Liver (tissue), 8 donors: ENCODE measurements at regions not wholly inside any gene's neighbourhood (a gene's known extent, or its start where the extent isn't known, plus 50 kb on each side); places are given as distances from the start of the nearest gene placed in this dataset.

Experiments used
- DNase-seq: peaks from one replicate; pipeline ENCODE4 v3.0.0-alpha.2; 2017; ENCODE audit warnings: low spot score
- H3K27ac ChIP-seq, 2 donors: one replicate each; pipeline ENCODE4 v1.7.0; 2013; ENCODE audit warnings: inconsistent platforms in 2 of 2, low read length in 2 of 2, control low read depth in 1 of 2, low read depth in 1 of 2, mild to moderate bottlenecking in 1 of 2
- H3K27me3 ChIP-seq, 4 donors: one replicate each; pipeline versions ENCODE4 v1.6.1 to v1.7.0; 2013; ENCODE audit warnings: low read length in 3 of 4, inconsistent platforms in 1 of 4, mild to moderate bottlenecking in 1 of 4, moderate library complexity in 1 of 4; ENCODE audit not compliant: control insufficient read depth in 4 of 4, insufficient read depth in 4 of 4
- H3K36me3 ChIP-seq, 4 donors: one replicate each; pipeline versions ENCODE4 v1.6.1 to v1.7.0; 2013; ENCODE audit warnings: low read length in 3 of 4, mild to moderate bottlenecking in 3 of 4, low read depth in 1 of 4, moderate library complexity in 1 of 4; ENCODE audit not compliant: control insufficient read depth in 4 of 4, insufficient read depth in 3 of 4
- H3K4me1 ChIP-seq, 4 donors: one replicate each; pipeline versions ENCODE4 v1.6.1 to v1.7.0; 2013; ENCODE audit warnings: low read length in 3 of 4, mild to moderate bottlenecking in 3 of 4, moderate library complexity in 1 of 4; ENCODE audit not compliant: control insufficient read depth in 4 of 4, insufficient read depth in 4 of 4
- H3K4me3 ChIP-seq, 3 donors: one replicate each; pipeline versions ENCODE4 v1.6.1 to v1.7.0; 2013; ENCODE audit warnings: low read length in 3 of 3, control low read depth in 1 of 3, low read depth in 1 of 3, mild to moderate bottlenecking in 1 of 3
- H3K9ac ChIP-seq, 2 donors: one replicate each; pipeline ENCODE4 v1.7.0; 2013; ENCODE audit warnings: low read length in 2 of 2, mild to moderate bottlenecking in 2 of 2, moderate library complexity in 2 of 2, control low read depth in 1 of 2, low read depth in 1 of 2
- H3K9me3 ChIP-seq, 4 donors: one replicate each; pipeline versions ENCODE4 v1.6.1 to v1.7.0; 2013; ENCODE audit warnings: low read length in 3 of 4; ENCODE audit not compliant: control insufficient read depth in 4 of 4
- ATF3 ChIP-seq: IDR thresholded peaks from 2 replicates; pipeline ENCODE4 v1.6.1; 2016; ENCODE audit warnings: antibody characterized with exemption
- CTCF ChIP-seq: fragments of 150-350 bp; IDR thresholded peaks from 2 replicates; pipeline ENCODE4 v1.5.1; 2017; ENCODE audit warnings: improper control_type of control experiment, low read depth, low read length; ENCODE audit not compliant: missing input control
- EGR1 ChIP-seq, 2 donors: IDR thresholded peaks; 2 replicates each; pipeline ENCODE4 v1.6.1; 2016 to 2018; ENCODE audit warnings: antibody characterized with exemption in 2 of 2, low read depth in 2 of 2
- FOXA1 ChIP-seq: IDR thresholded peaks from 2 replicates; pipeline ENCODE4 v1.6.1; 2016; ENCODE audit warnings: antibody characterized with exemption
- FOXA2 ChIP-seq: IDR thresholded peaks from 2 replicates; pipeline ENCODE4 v1.6.1; 2016; ENCODE audit warnings: antibody characterized with exemption
- GABPA ChIP-seq, 2 donors: IDR thresholded peaks in 1 of 2; conservative IDR thresholded peaks in 1 of 2; 2 replicates each; pipeline ENCODE4 v1.6.1; 2016; ENCODE audit warnings: antibody characterized with exemption in 2 of 2, mild to moderate bottlenecking in 1 of 2, moderate library complexity in 1 of 2
- HNF4A ChIP-seq, 2 donors: conservative IDR thresholded peaks; 2 replicates each; pipeline ENCODE4 v1.6.1; 2016; ENCODE audit warnings: antibody characterized with exemption in 2 of 2, mild to moderate bottlenecking in 2 of 2
- HNF4G ChIP-seq: IDR thresholded peaks from 2 replicates; pipeline ENCODE4 v1.6.1; 2016; ENCODE audit warnings: antibody characterized with exemption
- JUND ChIP-seq, 2 donors: IDR thresholded peaks; 2 replicates each; pipeline ENCODE4 v1.6.1; 2016; ENCODE audit warnings: antibody characterized with exemption in 2 of 2
- MAX ChIP-seq: IDR thresholded peaks from 2 replicates; pipeline ENCODE4 v1.6.1; 2016; ENCODE audit warnings: antibody characterized with exemption
- NR2F2 ChIP-seq: IDR thresholded peaks from 2 replicates; pipeline ENCODE4 v1.6.1; 2016; ENCODE audit warnings: antibody characterized with exemption
- RAD21 ChIP-seq, 2 donors: IDR thresholded peaks; 2 replicates each; pipeline ENCODE4 v1.6.1; 2016; ENCODE audit warnings: antibody characterized with exemption in 2 of 2, mild to moderate bottlenecking in 2 of 2
- REST ChIP-seq: IDR thresholded peaks from 2 replicates; pipeline ENCODE4 v1.6.1; 2016; ENCODE audit warnings: antibody characterized with exemption, mild to moderate bottlenecking
- RXRA ChIP-seq, 2 donors: IDR thresholded peaks; 2 replicates each; pipeline ENCODE4 v1.6.1; 2017 to 2018; ENCODE audit warnings: antibody characterized with exemption in 2 of 2, mild to moderate bottlenecking in 1 of 2
- SP1 ChIP-seq: IDR thresholded peaks from 2 replicates; pipeline ENCODE4 v1.6.1; 2018; ENCODE audit warnings: antibody characterized with exemption, mild to moderate bottlenecking
- TAF1 ChIP-seq: conservative IDR thresholded peaks from 2 replicates; pipeline ENCODE4 v1.6.1; 2016; ENCODE audit warnings: antibody characterized with exemption, mild to moderate bottlenecking
- YY1 ChIP-seq: IDR thresholded peaks from 2 replicates; pipeline ENCODE4 v1.6.1; 2016; ENCODE audit warnings: antibody characterized with exemption, mild to moderate bottlenecking
- ZBTB33 ChIP-seq: IDR thresholded peaks from 2 replicates; pipeline ENCODE4 v1.6.1; 2016; ENCODE audit warnings: antibody characterized with exemption
- WGBS: extraction: QIAGEN DNeasy Blood & Tissue Kit; methylation state at CpG from one replicate; pipeline ENCODE4 v1.1.7; 2013; 5-methylcytosine and 5-hydroxymethylcytosine counted together
- donor health status: healthy.
- donor health status: healthy.
- donor health status: healthy.
- donor health status: healthy.
- donor health status: healthy.

GRCh38 chr3:30343861-30344260, 262.5 kb upstream of the TGFBR2 start:
- H3K9ac ChIP-seq: no peak overlapping the region
- no peaks in the 10 kb centered on the region for H3K9me3 ChIP-seq
- H3K4me1 ChIP-seq: no peaks in the 10 kb centered on the region
- DNase-seq: no peak
- no peaks in the 10 kb centered on the region for H3K36me3 ChIP-seq
- H3K4me3 ChIP-seq: no peak overlapping the region
- 84% methylated on average over 1 of the region's 1 CpG for WGBS
- H3K27ac ChIP-seq: no peak overlapping the region
- no peaks in the 10 kb centered on the region for H3K27me3 ChIP-seq
- TF ChIP-seq GABPA (IDR thresholded peaks at IDR 0.05 in 1 of 2, conservative IDR thresholded peaks at IDR 0.05 in 1 of 2): no peak

GRCh38 chr3:30344288-30344687, 262.1 kb upstream of the TGFBR2 start:
- Histone ChIP-seq H3K27me3 (no peaks in the 10 kb centered on the region), H3K4me1 (no peaks in the 10 kb centered on the region), H3K4me3 (no peak overlapping the region), H3K36me3 (no peaks in the 10 kb centered on the region), H3K9ac (no peak overlapping the region), H3K27ac (no peak overlapping the region), H3K9me3 (no peaks in the 10 kb centered on the region)
- no peak for DNase-seq
- TF ChIP-seq ZBTB33: no peak
- TF ChIP-seq CTCF: no peak
- TF ChIP-seq HNF4G: no peak
- TF ChIP-seq RAD21 (IDR thresholded peaks at IDR 0.05): no peak
- TF ChIP-seq ATF3: no peak
- no peak for TF ChIP-seq FOXA1
- TF ChIP-seq TAF1: no peak
- no peak for TF ChIP-seq HNF4A (conservative IDR thresholded peaks at IDR 0.05)
- no peak for TF ChIP-seq JUND (IDR thresholded peaks at IDR 0.05)
- no peak for TF ChIP-seq YY1
- TF ChIP-seq NR2F2: no peak
- TF ChIP-seq REST: no peak
- TF ChIP-seq GABPA (IDR thresholded peaks at IDR 0.05 in 1 of 2, conservative IDR thresholded peaks at IDR 0.05 in 1 of 2): no peak
- no peak for TF ChIP-seq RXRA (IDR thresholded peaks at IDR 0.05)
- TF ChIP-seq MAX: no peak
- no peak for TF ChIP-seq SP1
- TF ChIP-seq EGR1 (IDR thresholded peaks at IDR 0.05; ENCODE audit: low read depth in 2 of 2): no peak
- TF ChIP-seq FOXA2: no peak
- 99% methylated on average over 1 of the region's 1 CpG for WGBS
